ENCODE measurements at regions not wholly inside any gene's neighbourhood (a gene's known extent, or its start where the extent isn't known, plus 50 kb on each side); places are given as distances from the start of the nearest gene placed in this dataset.

GRCh38 chr10:52883996-52884871 lies 111.7 kb upstream of the MBL2 start:
- 23 to 26% methylated on average over 33 of the region's 33 CpGs for WGBS, 2 donors
- H3K27ac ChIP-seq, result no peak overlapping the region
- intact Hi-C loops (cut with DNase I), result no loop called here
- no peaks in the 10 kb centered on the region for H3K36me3 ChIP-seq
- no peak overlapping the region for H3K4me3 ChIP-seq (replicated peaks in 1 of 3)
- TF ChIP-seq CTCF (IDR thresholded peaks at IDR 0.05) (peak; percentile 26 to 86 (median 73)), POLR2A (IDR thresholded peaks at IDR 0.05) (no peak)
- DNase-seq, result peak; percentile 35 to 59
- H3K27me3 ChIP-seq, result no peaks in the 10 kb centered on the region
- no peaks in the 10 kb centered on the region for H3K9me3 ChIP-seq
- H3K4me1 ChIP-seq, result peaks cover under 1 to 6% of the 10 kb centered on the region in 2 donors

DNA sequence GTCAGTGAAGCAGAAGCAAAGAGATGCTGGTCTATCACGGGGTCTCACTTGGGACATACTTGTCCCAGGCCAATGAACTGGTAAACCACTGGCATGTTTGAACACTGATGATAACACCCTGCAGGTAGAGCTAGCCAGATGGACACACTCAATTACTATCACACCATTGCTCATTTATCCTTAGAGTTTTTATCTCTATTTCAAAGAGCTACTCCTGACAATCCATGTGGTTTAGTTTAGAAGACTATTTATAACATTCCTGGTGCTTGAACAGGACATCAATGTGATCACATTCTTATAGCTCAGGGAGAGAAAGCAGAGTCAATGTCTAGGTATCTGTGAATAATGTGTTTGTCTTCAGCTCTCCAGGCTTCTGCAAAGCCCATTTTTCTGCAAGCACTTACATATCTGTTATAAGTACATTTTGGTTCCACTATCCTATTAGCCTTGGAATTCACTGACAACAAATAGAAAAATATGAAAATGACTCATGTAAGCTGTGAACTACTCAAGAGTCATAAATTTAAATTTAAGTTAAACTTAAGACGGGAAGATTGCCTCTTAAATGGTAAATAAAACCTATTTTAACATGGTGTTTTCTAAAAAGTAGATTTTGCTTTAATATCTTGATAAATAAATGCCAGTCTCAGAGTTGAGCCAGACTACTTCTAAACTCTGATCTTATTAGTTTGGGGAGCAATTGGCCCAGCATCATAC lies 106.7 kb upstream of the MBL2 start:
- no peak overlapping the region for H3K27ac ChIP-seq
- 53 to 61% methylated on average over 2 of the region's 2 CpGs for WGBS, 2 donors
- H3K9me3 ChIP-seq, result no peaks in the 10 kb centered on the region
- intact Hi-C loops (cut with DNase I), result no loop called here
- peaks cover 5 to 10% of the 10 kb centered on the region in 2 donors for H3K4me1 ChIP-seq
- no peaks in the 10 kb centered on the region for H3K27me3 ChIP-seq
- no peak for TF ChIP-seq CTCF (IDR thresholded peaks at IDR 0.05)
- no peak for TF ChIP-seq POLR2A (IDR thresholded peaks at IDR 0.05)
- no peaks in the 10 kb centered on the region for H3K36me3 ChIP-seq
- DNase-seq, result peak; percentile 19 to 25
- H3K4me3 ChIP-seq (replicated peaks in 1 of 3), result no peak overlapping the region

DNA sequence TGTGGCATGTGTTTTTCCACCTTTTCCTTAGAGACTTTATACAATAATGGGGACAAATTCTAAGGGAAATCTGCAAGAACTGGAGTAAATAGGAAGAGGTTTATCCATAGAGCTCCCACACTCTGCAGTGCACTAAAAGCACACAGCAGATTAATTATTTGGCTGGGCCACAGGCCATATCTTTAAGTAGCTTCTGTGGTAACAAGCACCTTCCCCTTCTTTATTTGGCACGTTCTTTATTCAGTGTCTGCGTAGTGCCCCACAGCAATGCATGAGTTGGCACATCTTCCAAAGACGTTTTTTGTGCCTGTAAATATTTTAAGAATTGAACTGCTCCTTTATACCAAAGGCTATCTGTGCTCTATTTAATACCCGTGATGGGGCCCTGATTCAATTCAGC lies 104.9 kb upstream of the MBL2 start:
- intact Hi-C loops (cut with DNase I), result no loop called here
- TF ChIP-seq POLR2A (IDR thresholded peaks at IDR 0.05) (no peak), CTCF (IDR thresholded peaks at IDR 0.05) (no peak)
- Histone ChIP-seq H3K9me3 (no peaks in the 10 kb centered on the region), H3K36me3 (no peaks in the 10 kb centered on the region), H3K27me3 (no peaks in the 10 kb centered on the region), H3K4me1 (peaks cover 5 to 10% of the 10 kb centered on the region in 2 donors), H3K4me3 (replicated peaks in 1 of 3) (no peak overlapping the region), H3K27ac (no peak overlapping the region)
- DNase-seq, result no peak
- 41 to 56% methylated on average over 4 of the region's 4 CpGs for WGBS, 2 donors

DNA sequence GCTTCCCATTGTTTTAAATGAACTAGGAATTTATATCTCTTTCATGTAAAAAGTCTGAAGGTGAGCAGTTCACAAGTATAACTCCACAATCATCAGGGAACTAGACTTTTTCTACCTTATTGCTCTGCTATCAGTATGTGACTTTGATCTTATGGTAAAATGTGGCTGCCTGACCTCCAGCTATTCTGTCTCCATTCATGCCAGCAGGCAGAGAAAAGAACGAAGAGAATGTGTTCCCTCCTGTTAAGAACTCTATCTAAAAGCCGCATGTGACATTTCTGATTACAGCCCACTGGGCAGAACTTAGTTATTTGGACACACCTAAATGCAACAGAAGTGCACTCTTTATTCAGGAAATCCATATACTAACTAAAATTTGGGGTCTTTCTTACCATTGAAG lies 102.8 kb upstream of the MBL2 start:
- H3K36me3 ChIP-seq, result no peaks in the 10 kb centered on the region
- WGBS, 2 donors, result 85 to 86% methylated on average over 2 of the region's 2 CpGs
- H3K9me3 ChIP-seq, result no peaks in the 10 kb centered on the region
- no peaks in the 10 kb centered on the region for H3K27me3 ChIP-seq
- intact Hi-C loops (cut with DNase I), result no loop called here
- TF ChIP-seq CTCF (IDR thresholded peaks at IDR 0.05) (no peak), POLR2A (IDR thresholded peaks at IDR 0.05) (no peak)
- H3K4me1 ChIP-seq, result peaks cover 5 to 10% of the 10 kb centered on the region in 2 donors
- no peak for DNase-seq
- H3K27ac ChIP-seq, result no peak overlapping the region
- H3K4me3 ChIP-seq (replicated peaks in 1 of 3), result no peak overlapping the region

- WGBS, 2 donors, result 85 to 96% methylated on average over 4 of the region's 4 CpGs
- TF ChIP-seq POLR2A (IDR thresholded peaks at IDR 0.05) (no peak), CTCF (IDR thresholded peaks at IDR 0.05) (no peak)
Measured at GRCh38 chr10:52874581-52874980, 102.0 kb upstream of the MBL2 start.

More at GRCh38 chr10:52874581-52874980, 102.0 kb upstream of the MBL2 start:
- Histone ChIP-seq H3K27me3 (no peaks in the 10 kb centered on the region), H3K4me1 (peaks cover 5 to 8% of the 10 kb centered on the region in 2 donors), H3K27ac (no peak overlapping the region), H3K36me3 (no peaks in the 10 kb centered on the region), H3K4me3 (replicated peaks in 1 of 3) (no peak overlapping the region), H3K9me3 (no peaks in the 10 kb centered on the region)
- intact Hi-C loops (cut with DNase I), result no loop called here
- no peak for DNase-seq

All from thyroid gland (tissue), 4 donors.